ENCODE measurements at regions not wholly inside any gene's neighbourhood (a gene's known extent, or its start where the extent isn't known, plus 50 kb on each side); places are given as distances from the start of the nearest gene placed in this dataset.

DNA sequence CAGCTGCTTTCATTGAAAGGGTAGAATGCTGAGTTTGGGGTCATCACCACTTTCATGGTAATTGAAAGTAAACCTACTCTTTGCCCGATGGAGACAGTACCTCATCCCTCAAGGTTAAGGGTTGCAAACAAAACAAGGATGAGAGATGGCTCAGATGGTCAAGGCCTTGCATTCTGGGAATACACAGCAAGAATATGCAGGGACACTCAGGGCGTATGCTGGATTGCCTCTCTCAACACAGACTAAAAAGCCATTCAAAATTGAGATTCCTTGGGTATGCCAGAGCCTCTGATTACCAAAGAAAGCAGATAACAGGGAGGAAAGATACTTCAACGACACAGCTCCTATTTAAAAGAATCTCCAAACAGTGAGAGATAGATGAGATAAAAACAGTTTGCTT, 310.4 kb downstream of the ARAP2 start:
- TF ChIP-seq, protein P1, sequence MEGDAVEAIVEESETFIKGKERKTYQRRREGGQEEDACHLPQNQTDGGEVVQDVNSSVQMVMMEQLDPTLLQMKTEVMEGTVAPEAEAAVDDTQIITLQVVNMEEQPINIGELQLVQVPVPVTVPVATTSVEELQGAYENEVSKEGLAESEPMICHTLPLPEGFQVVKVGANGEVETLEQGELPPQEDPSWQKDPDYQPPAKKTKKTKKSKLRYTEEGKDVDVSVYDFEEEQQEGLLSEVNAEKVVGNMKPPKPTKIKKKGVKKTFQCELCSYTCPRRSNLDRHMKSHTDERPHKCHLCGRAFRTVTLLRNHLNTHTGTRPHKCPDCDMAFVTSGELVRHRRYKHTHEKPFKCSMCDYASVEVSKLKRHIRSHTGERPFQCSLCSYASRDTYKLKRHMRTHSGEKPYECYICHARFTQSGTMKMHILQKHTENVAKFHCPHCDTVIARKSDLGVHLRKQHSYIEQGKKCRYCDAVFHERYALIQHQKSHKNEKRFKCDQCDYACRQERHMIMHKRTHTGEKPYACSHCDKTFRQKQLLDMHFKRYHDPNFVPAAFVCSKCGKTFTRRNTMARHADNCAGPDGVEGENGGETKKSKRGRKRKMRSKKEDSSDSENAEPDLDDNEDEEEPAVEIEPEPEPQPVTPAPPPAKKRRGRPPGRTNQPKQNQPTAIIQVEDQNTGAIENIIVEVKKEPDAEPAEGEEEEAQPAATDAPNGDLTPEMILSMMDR (IDR thresholded peaks at IDR 0.05), result no peak
- no peak for TF ChIP-seq POLR2AphosphoS5 (IDR thresholded peaks at IDR 0.05; ENCODE audit: low read depth, low read length)
- TF ChIP-seq, protein P2, sequence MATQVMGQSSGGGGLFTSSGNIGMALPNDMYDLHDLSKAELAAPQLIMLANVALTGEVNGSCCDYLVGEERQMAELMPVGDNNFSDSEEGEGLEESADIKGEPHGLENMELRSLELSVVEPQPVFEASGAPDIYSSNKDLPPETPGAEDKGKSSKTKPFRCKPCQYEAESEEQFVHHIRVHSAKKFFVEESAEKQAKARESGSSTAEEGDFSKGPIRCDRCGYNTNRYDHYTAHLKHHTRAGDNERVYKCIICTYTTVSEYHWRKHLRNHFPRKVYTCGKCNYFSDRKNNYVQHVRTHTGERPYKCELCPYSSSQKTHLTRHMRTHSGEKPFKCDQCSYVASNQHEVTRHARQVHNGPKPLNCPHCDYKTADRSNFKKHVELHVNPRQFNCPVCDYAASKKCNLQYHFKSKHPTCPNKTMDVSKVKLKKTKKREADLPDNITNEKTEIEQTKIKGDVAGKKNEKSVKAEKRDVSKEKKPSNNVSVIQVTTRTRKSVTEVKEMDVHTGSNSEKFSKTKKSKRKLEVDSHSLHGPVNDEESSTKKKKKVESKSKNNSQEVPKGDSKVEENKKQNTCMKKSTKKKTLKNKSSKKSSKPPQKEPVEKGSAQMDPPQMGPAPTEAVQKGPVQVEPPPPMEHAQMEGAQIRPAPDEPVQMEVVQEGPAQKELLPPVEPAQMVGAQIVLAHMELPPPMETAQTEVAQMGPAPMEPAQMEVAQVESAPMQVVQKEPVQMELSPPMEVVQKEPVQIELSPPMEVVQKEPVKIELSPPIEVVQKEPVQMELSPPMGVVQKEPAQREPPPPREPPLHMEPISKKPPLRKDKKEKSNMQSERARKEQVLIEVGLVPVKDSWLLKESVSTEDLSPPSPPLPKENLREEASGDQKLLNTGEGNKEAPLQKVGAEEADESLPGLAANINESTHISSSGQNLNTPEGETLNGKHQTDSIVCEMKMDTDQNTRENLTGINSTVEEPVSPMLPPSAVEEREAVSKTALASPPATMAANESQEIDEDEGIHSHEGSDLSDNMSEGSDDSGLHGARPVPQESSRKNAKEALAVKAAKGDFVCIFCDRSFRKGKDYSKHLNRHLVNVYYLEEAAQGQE (IDR thresholded peaks at IDR 0.05; ENCODE audit: insufficient read depth in 1 of 2, low read depth in 2 of 2, low read length in 1 of 2), result no peak
- no peak for TF ChIP-seq SIN3A (IDR thresholded peaks at IDR 0.05; ENCODE audit: borderline replicate concordance, insufficient read depth, low read depth, low read length)

Measured in Panc1 (cell line).